ENCODE measurements at regions not wholly inside any gene's neighbourhood (a gene's known extent, or its start where the extent isn't known, plus 50 kb on each side); places are given as distances from the start of the nearest gene placed in this dataset.
"Not testable (repeated sequence)": the region's sequence is repeated elsewhere in the genome, so short reads cannot be mapped to it uniquely, and the experiment has no call there.

DNA sequence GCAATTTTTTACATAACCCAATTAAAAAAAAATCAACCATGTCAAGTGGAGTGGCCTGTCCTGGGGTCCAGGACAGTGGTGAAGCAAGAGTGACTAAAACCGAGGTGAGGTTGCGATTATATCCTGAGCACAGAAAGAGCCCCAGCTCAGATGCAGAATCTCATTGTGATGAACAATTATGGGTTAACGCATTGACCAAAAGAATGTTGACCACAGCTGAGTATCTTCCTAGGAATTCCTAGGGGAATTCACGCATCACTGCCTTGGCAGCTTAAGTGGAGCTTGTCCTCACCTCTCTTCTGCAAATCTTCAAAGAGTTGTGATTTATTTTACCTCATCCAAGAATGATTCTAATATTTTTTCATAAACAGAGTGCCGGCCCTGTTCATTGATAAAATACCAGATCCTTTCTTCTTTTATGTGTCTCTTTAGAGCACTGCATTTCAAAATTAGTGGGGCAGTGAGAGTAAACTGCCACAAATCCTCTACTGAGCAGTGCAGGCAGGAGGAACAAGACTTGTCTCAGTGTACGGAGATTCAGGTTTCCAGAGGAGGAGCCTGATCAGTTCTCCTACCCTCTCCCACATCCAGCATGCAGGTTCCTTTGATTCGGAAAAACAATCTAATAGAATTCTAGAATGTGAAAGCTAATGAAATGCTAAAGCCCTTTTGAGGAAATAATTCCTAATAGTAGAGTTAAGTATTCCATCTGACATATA is 60.1 kb upstream of the ZNF184 start:
- peak in 1 of 2 experiments; percentile 23 for DNase-seq

- DNase-seq, result peak in 1 of 2 experiments; percentile 0
These were observed 59.0 kb upstream of the ZNF184 start for GRCh38 chr6:27531772-27532459.

GRCh38 chr6:27529796-27530195 is 56.9 kb upstream of the ZNF184 start:
- DNase-seq, result not testable (repeated sequence)

- DNase-seq, result no peak
These were observed 55.8 kb upstream of the ZNF184 start for GRCh38 chr6:27528714-27529113.

All from NCI-H524 (cell line).